ENCODE measurements at regions not wholly inside any gene's neighbourhood (a gene's known extent, or its start where the extent isn't known, plus 50 kb on each side); places are given as distances from the start of the nearest gene placed in this dataset.
"Not testable (repeated sequence)": the region's sequence is repeated elsewhere in the genome, so short reads cannot be mapped to it uniquely, and the experiment has no call there.

- DNase-seq (no peak), ATAC-seq (no peak)
- H3K36me3 Mint-ChIP-seq (ENCODE audit: insufficient read depth): no peaks in the 10 kb centered on the region
- no peak overlapping the region for H3K4me3 Mint-ChIP-seq
- no peaks in the 10 kb centered on the region for H3K27me3 Mint-ChIP-seq (ENCODE audit: low read depth)
- H3K9me3 Mint-ChIP-seq: peaks cover 52% of the 10 kb centered on the region
- no peaks in the 10 kb centered on the region for H3K4me1 Mint-ChIP-seq (ENCODE audit: low read depth)
Observed at GRCh38 chr12:34604227-34604626, 581.9 kb downstream of the ALG10 start.

GRCh38 chr12:34604631-34605509, 582.6 kb downstream of the ALG10 start:
- no peaks in the 10 kb centered on the region for H3K4me1 Mint-ChIP-seq (ENCODE audit: low read depth)
- H3K36me3 Mint-ChIP-seq (ENCODE audit: insufficient read depth): no peaks in the 10 kb centered on the region
- H3K27me3 Mint-ChIP-seq (ENCODE audit: low read depth): no peaks in the 10 kb centered on the region
- no peak for DNase-seq
- ATAC-seq: no peak
- peaks cover 50% of the 10 kb centered on the region for H3K9me3 Mint-ChIP-seq
- no peak overlapping the region for H3K4me3 Mint-ChIP-seq

- no peaks in the 10 kb centered on the region for H3K27me3 Mint-ChIP-seq (ENCODE audit: low read depth)
- no peak for DNase-seq
- H3K36me3 Mint-ChIP-seq (ENCODE audit: insufficient read depth): no peaks in the 10 kb centered on the region
- no peaks in the 10 kb centered on the region for H3K4me1 Mint-ChIP-seq (ENCODE audit: low read depth)
- no peak overlapping the region for H3K4me3 Mint-ChIP-seq
- H3K9me3 Mint-ChIP-seq: peaks cover 54% of the 10 kb centered on the region
- no peak for ATAC-seq
Observed at GRCh38 chr12:34605510-34605887, 583.2 kb downstream of the ALG10 start.

GRCh38 chr12:34605955-34606748, 583.9 kb downstream of the ALG10 start:
- ATAC-seq (no peak), DNase-seq (no peak)
- Mint-ChIP-seq H3K4me1 (ENCODE audit: low read depth) (no peaks in the 10 kb centered on the region), H3K36me3 (ENCODE audit: insufficient read depth) (no peaks in the 10 kb centered on the region), H3K4me3 (no peak overlapping the region), H3K9me3 (peaks cover 56% of the 10 kb centered on the region), H3K27me3 (ENCODE audit: low read depth) (no peaks in the 10 kb centered on the region)

- peaks cover 50% of the 10 kb centered on the region for H3K9me3 Mint-ChIP-seq
- H3K36me3 Mint-ChIP-seq (ENCODE audit: insufficient read depth): no peaks in the 10 kb centered on the region
- ATAC-seq (no peak), DNase-seq (no peak)
- no peaks in the 10 kb centered on the region for H3K27me3 Mint-ChIP-seq (ENCODE audit: low read depth)
- no peak overlapping the region for H3K4me3 Mint-ChIP-seq
- no peaks in the 10 kb centered on the region for H3K4me1 Mint-ChIP-seq (ENCODE audit: low read depth)
Observed at GRCh38 chr12:34606749-34607519, 584.6 kb downstream of the ALG10 start.

- ATAC-seq (no peak), DNase-seq (no peak)
- no peaks in the 10 kb centered on the region for H3K27me3 Mint-ChIP-seq (ENCODE audit: low read depth)
- H3K4me3 Mint-ChIP-seq: no peak overlapping the region
- no peaks in the 10 kb centered on the region for H3K4me1 Mint-ChIP-seq (ENCODE audit: low read depth)
- peaks cover 52% of the 10 kb centered on the region for H3K9me3 Mint-ChIP-seq
- no peaks in the 10 kb centered on the region for H3K36me3 Mint-ChIP-seq (ENCODE audit: insufficient read depth)
Observed at GRCh38 chr12:34607520-34608195, 585.4 kb downstream of the ALG10 start.

GRCh38 chr12:34613988-34614387, 591.7 kb downstream of the ALG10 start:
- not testable (repeated sequence) for DNase-seq; H3K4me3 Mint-ChIP-seq; H3K36me3 Mint-ChIP-seq (ENCODE audit: insufficient read depth); H3K27me3 Mint-ChIP-seq (ENCODE audit: low read depth); ATAC-seq; H3K4me1 Mint-ChIP-seq (ENCODE audit: low read depth)
- peaks cover 53% of the 10 kb centered on the region for H3K9me3 Mint-ChIP-seq

- Mint-ChIP-seq H3K4me3 (no peak overlapping the region), H3K4me1 (ENCODE audit: low read depth) (no peaks in the 10 kb centered on the region), H3K36me3 (ENCODE audit: insufficient read depth) (no peaks in the 10 kb centered on the region), H3K27me3 (ENCODE audit: low read depth) (no peaks in the 10 kb centered on the region), H3K9me3 (peaks cover 11% of the 10 kb centered on the region)
- no peak for DNase-seq
- no peak for ATAC-seq
Observed at GRCh38 chr12:34625116-34625515, 602.8 kb downstream of the ALG10 start.

GRCh38 chr12:34626363-34627157, 604.3 kb downstream of the ALG10 start:
- no peaks in the 10 kb centered on the region for H3K4me1 Mint-ChIP-seq (ENCODE audit: low read depth)
- H3K36me3 Mint-ChIP-seq (ENCODE audit: insufficient read depth): no peaks in the 10 kb centered on the region
- DNase-seq (no peak), ATAC-seq (no peak)
- no peaks in the 10 kb centered on the region for H3K27me3 Mint-ChIP-seq (ENCODE audit: low read depth)
- H3K4me3 Mint-ChIP-seq: no peak overlapping the region
- H3K9me3 Mint-ChIP-seq: peaks cover 11% of the 10 kb centered on the region

Measured in activated T-cell treated with anti-CD3 and anti-CD28 coated beads, Interleukin-2, amount 50 U/mL, for 4 hours (primary cell).